Colon (tissue), 2 donors: ENCODE measurements at regions not wholly inside any gene's neighbourhood (a gene's known extent, or its start where the extent isn't known, plus 50 kb on each side); places are given as distances from the start of the nearest gene placed in this dataset.
"Not testable (repeated sequence)": the region's sequence is repeated elsewhere in the genome, so short reads cannot be mapped to it uniquely, and the experiment has no call there.

Experiments
- FAIRE-seq: peaks from 2 replicates; lab custom pipeline; 2012; peaks lifted over from hg19 to GRCh38; lab: Jason Lieb, UNC
- donor health status: control.
- donor health status: control.

GRCh38 chr1:239107676-239108075 is 278.7 kb upstream of the CHRM3 start:
- no peak for FAIRE-seq

- not testable (repeated sequence) for FAIRE-seq
Measured at GRCh38 chr1:239106689-239107088, 279.7 kb upstream of the CHRM3 start.

- no peak for FAIRE-seq
Measured at GRCh38 chr1:239098400-239099037, 287.8 kb upstream of the CHRM3 start.

GRCh38 chr1:239091537-239091936 is 294.8 kb upstream of the CHRM3 start:
- no peak for FAIRE-seq

- FAIRE-seq: no peak
Measured at GRCh38 chr1:239084459-239085080, 301.8 kb upstream of the CHRM3 start.

- FAIRE-seq: not testable (repeated sequence)
Measured at GRCh38 chr1:239081947-239082346, 304.4 kb upstream of the CHRM3 start.

GRCh38 chr1:239067480-239067879 is 318.9 kb upstream of the CHRM3 start:
- FAIRE-seq: no peak

- FAIRE-seq: no peak
Measured at GRCh38 chr1:239067058-239067457, 319.3 kb upstream of the CHRM3 start.

- FAIRE-seq: no peak
Measured at GRCh38 chr1:239061770-239062169, 324.6 kb upstream of the CHRM3 start.

- no peak for FAIRE-seq
Measured at GRCh38 chr1:239058190-239058589, 328.2 kb upstream of the CHRM3 start.

GRCh38 chr1:239056940-239057339 is 329.4 kb upstream of the CHRM3 start:
- no peak for FAIRE-seq

- FAIRE-seq: no peak
Measured at GRCh38 chr1:239053279-239053678, 333.1 kb upstream of the CHRM3 start.

- no peak for FAIRE-seq
Measured at GRCh38 chr1:239049571-239049970, 336.8 kb upstream of the CHRM3 start.

GRCh38 chr1:239044829-239045228 is 341.5 kb upstream of the CHRM3 start:
- FAIRE-seq: no peak

GRCh38 chr1:239040523-239040922 is 345.8 kb upstream of the CHRM3 start:
- FAIRE-seq: no peak

- FAIRE-seq: no peak
Measured at GRCh38 chr1:239031310-239031709, 355.1 kb upstream of the CHRM3 start.

GRCh38 chr1:239025997-239026694 is 360.2 kb upstream of the CHRM3 start:
- FAIRE-seq: no peak

- no peak for FAIRE-seq
Measured at GRCh38 chr1:239025223-239025622, 361.1 kb upstream of the CHRM3 start.

- no peak for FAIRE-seq
Measured at GRCh38 chr1:239023732-239024360, 362.5 kb upstream of the CHRM3 start.

GRCh38 chr1:239016337-239016736 is 370.0 kb upstream of the CHRM3 start:
- no peak for FAIRE-seq

- FAIRE-seq: no peak
Measured at GRCh38 chr1:239011382-239011781, 375.0 kb upstream of the CHRM3 start.

- FAIRE-seq: no peak
Measured at GRCh38 chr1:239008568-239008967, 377.8 kb upstream of the CHRM3 start.

GRCh38 chr1:239006276-239006675 is 380.1 kb upstream of the CHRM3 start:
- no peak for FAIRE-seq
